SH-SY5Y (cell line): ENCODE measurements at regions not wholly inside any gene's neighbourhood (a gene's known extent, or its start where the extent isn't known, plus 50 kb on each side); places are given as distances from the start of the nearest gene placed in this dataset.

Source experiments
- GATA2 ChIP-seq: IDR thresholded peaks from 2 replicates; pipeline ENCODE4 v1.6.1; 2011; ENCODE audit warnings: mild to moderate bottlenecking, low read depth, low read length
- GATA3 ChIP-seq: IDR thresholded peaks from 2 replicates; pipeline ENCODE4 v1.6.1; 2011; ENCODE audit warnings: low read depth, mild to moderate bottlenecking, low read length, moderate library complexity

GRCh38 chr1:168911370-168911769 lies 182.4 kb upstream of the DPT start:
- TF ChIP-seq GATA2 (no peak), GATA3 (no peak)
